ENCODE measurements at regions not wholly inside any gene's neighbourhood (a gene's known extent, or its start where the extent isn't known, plus 50 kb on each side); places are given as distances from the start of the nearest gene placed in this dataset.

GRCh38 chr11:23688411-23688810 is 808.4 kb upstream of the LUZP2 start:
- no peak for DNase-seq

- DNase-seq: no peak
These were observed 808.0 kb upstream of the LUZP2 start for GRCh38 chr11:23688835-23689234.

GRCh38 chr11:23696688-23697415 is 800.0 kb upstream of the LUZP2 start:
- no peak for DNase-seq

GRCh38 chr11:23704183-23704582 is 792.7 kb upstream of the LUZP2 start:
- no peak for DNase-seq

- no peak for DNase-seq
These were observed 784.9 kb upstream of the LUZP2 start for GRCh38 chr11:23711981-23712380.

- DNase-seq: no peak
These were observed 777.8 kb upstream of the LUZP2 start for GRCh38 chr11:23719016-23719415.

GRCh38 chr11:23723861-23724260 is 773.0 kb upstream of the LUZP2 start:
- no peak for DNase-seq

- DNase-seq: no peak
These were observed 771.1 kb upstream of the LUZP2 start for GRCh38 chr11:23725752-23726151.

- DNase-seq: no peak
These were observed 769.5 kb upstream of the LUZP2 start for GRCh38 chr11:23727387-23727786.

GRCh38 chr11:23727794-23728193 is 769.1 kb upstream of the LUZP2 start:
- no peak for DNase-seq

- DNase-seq: no peak
These were observed 767.8 kb upstream of the LUZP2 start for GRCh38 chr11:23729088-23729487.

- no peak for DNase-seq
These were observed 766.4 kb upstream of the LUZP2 start for GRCh38 chr11:23730307-23730998.

- DNase-seq: no peak
These were observed 764.8 kb upstream of the LUZP2 start for GRCh38 chr11:23732026-23732425.

GRCh38 chr11:23746896-23747295 is 750.0 kb upstream of the LUZP2 start:
- no peak for DNase-seq

- no peak for DNase-seq
These were observed 747.0 kb upstream of the LUZP2 start for GRCh38 chr11:23749762-23750430.

GRCh38 chr11:23751280-23751679 is 745.6 kb upstream of the LUZP2 start:
- DNase-seq: no peak

- DNase-seq: no peak
These were observed 741.8 kb upstream of the LUZP2 start for GRCh38 chr11:23755076-23755475.

- DNase-seq: no peak
These were observed 741.1 kb upstream of the LUZP2 start for GRCh38 chr11:23755769-23756168.

- no peak for DNase-seq
These were observed 737.4 kb upstream of the LUZP2 start for GRCh38 chr11:23759489-23759888.

GRCh38 chr11:23764286-23764685 is 732.6 kb upstream of the LUZP2 start:
- DNase-seq: no peak

GRCh38 chr11:23765682-23766252 is 731.1 kb upstream of the LUZP2 start:
- DNase-seq: no peak

- no peak for DNase-seq
These were observed 729.3 kb upstream of the LUZP2 start for GRCh38 chr11:23767576-23767975.

- DNase-seq: no peak
These were observed 727.6 kb upstream of the LUZP2 start for GRCh38 chr11:23769214-23769613.

GRCh38 chr11:23772081-23772480 is 724.8 kb upstream of the LUZP2 start:
- DNase-seq: no peak

Data from DMS79 treated with DMSO at 0.1 percent for 48 hours (cell line).